Calu3 (cell line): ENCODE measurements at regions not wholly inside any gene's neighbourhood (a gene's known extent, or its start where the extent isn't known, plus 50 kb on each side); places are given as distances from the start of the nearest gene placed in this dataset.

Source experiments
- BruUV-seq: library from RNA; stranded (reverse); fragments of 400-500 nt; replicated peaks from 2 replicates; lab custom pipeline; 2021; lab: Mats Ljungman, UMichigan
- CTCF ChIA-PET: fragments of 300-600 bp; sonication (Branson Sonifier 250); formaldehyde crosslinking; loops from one replicate; lab custom pipeline; 2022; ENCODE audit warnings: antibody characterized with exemption; lab: Charles Lee
- DNase-seq: peaks from one replicate; pipeline ENCODE4 v3.0.0; 2022
- H3K27ac Mint-ChIP-seq: one replicate; pipeline ENCODE4 v1.8.0; 2022; ENCODE audit warnings: mixed read lengths; ENCODE audit not compliant: unreplicated experiment
- H3K27me3 Mint-ChIP-seq: one replicate; pipeline ENCODE4 v1.8.0; 2022; ENCODE audit warnings: mixed read lengths; ENCODE audit not compliant: unreplicated experiment
- H3K36me3 Mint-ChIP-seq: one replicate; pipeline ENCODE4 v1.8.0; 2022; ENCODE audit warnings: mild to moderate bottlenecking, moderate library complexity, mixed read lengths; ENCODE audit not compliant: insufficient read depth, unreplicated experiment
- H3K4me1 Mint-ChIP-seq: one replicate; pipeline ENCODE4 v1.8.0; 2022; ENCODE audit warnings: mild to moderate bottlenecking, low read depth, mixed read lengths; ENCODE audit not compliant: unreplicated experiment
- H3K4me3 Mint-ChIP-seq: one replicate; pipeline ENCODE4 v1.8.0; 2022; ENCODE audit warnings: mild to moderate bottlenecking, low read depth, moderate library complexity, mixed read lengths; ENCODE audit not compliant: unreplicated experiment
- H3K9me3 Mint-ChIP-seq: one replicate; pipeline ENCODE4 v1.8.0; 2022; ENCODE audit warnings: low read depth, mixed read lengths; ENCODE audit not compliant: unreplicated experiment
- CTCF ChIP-seq: fragments of 200-600 bp; IDR thresholded peaks from one replicate; pipeline ENCODE4 v1.8.0; 2022; ENCODE audit warnings: antibody characterized with exemption; ENCODE audit not compliant: unreplicated experiment
- intact Hi-C: fragments of 100-400 bp; cut with micrococcal nuclease; formaldehyde crosslinking; loops from one replicate; pipeline ENCODE4 v1.10.0; 2022; ENCODE audit not compliant: unreplicated experiment

GRCh38 chr22:49282596-49282995 lies 545.1 kb downstream of the BRD1 start:
- BruUV-seq = no TSS peak
- no peak overlapping the region for H3K27ac Mint-ChIP-seq
- no peaks in the 10 kb centered on the region for H3K36me3 Mint-ChIP-seq
- H3K9me3 Mint-ChIP-seq = peaks cover 7% of the 10 kb centered on the region
- TF ChIP-seq CTCF = no peak
- CTCF ChIA-PET = no interaction called here
- intact Hi-C loops = no loop called here
- H3K27me3 Mint-ChIP-seq = peaks cover 22% of the 10 kb centered on the region
- no peak for DNase-seq
- H3K4me3 Mint-ChIP-seq = no peak overlapping the region
- H3K4me1 Mint-ChIP-seq = no peaks in the 10 kb centered on the region

DNA sequence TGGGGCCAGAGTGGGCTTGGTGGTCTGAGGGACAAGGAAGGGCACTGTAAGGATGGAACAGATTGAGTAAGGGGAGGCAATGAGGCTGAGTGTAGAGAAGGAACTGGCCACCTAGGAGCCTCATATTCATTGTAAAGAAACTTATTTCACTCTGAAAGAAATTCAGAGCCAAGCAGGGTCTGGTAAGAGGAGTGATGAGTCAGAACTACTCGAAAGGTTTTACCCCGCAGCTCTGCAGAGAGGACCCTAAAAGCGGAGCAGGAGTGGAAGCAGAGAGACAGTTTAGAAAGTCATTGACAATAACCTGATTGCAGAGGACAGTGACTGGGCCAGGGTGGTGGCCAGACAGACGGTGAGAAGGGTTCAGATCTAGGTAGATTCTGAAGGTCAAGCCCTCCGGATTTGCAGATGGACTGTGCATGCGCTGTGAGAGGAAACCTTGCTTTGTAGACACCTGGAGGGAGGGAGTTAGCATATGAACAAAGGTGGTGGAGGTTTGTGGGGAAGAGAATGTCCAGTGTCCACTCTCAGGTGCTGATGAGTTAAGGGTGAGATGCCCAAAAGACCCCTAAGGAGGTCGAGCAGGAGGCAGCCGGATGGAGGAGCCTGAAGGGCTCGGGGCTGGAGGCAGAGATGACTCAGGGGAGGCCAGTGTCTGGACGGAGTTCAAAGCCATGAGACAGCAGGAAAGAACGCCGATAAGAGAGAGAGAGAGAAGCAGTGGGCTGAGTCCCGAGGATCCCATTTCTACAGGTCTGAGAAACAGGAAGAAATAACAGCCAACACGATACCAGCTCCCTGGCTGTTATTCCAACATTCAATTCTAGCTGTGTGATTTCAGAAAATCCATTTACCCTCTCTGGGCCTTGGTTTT lies 546.0 kb downstream of the BRD1 start:
- H3K27me3 Mint-ChIP-seq = peaks cover 22% of the 10 kb centered on the region
- H3K9me3 Mint-ChIP-seq = peaks cover 7% of the 10 kb centered on the region
- no peak for DNase-seq
- intact Hi-C loops = no loop called here
- H3K36me3 Mint-ChIP-seq = no peaks in the 10 kb centered on the region
- CTCF ChIA-PET = no interaction called here
- no peak overlapping the region for H3K27ac Mint-ChIP-seq
- H3K4me3 Mint-ChIP-seq = no peak overlapping the region
- no TSS peak for BruUV-seq
- H3K4me1 Mint-ChIP-seq = no peaks in the 10 kb centered on the region
- TF ChIP-seq CTCF = no peak

- BruUV-seq = no TSS peak
- Mint-ChIP-seq H3K9me3 (peaks cover 17% of the 10 kb centered on the region), H3K4me3 (no peak overlapping the region), H3K27ac (no peak overlapping the region), H3K4me1 (no peaks in the 10 kb centered on the region), H3K27me3 (peaks cover 22% of the 10 kb centered on the region), H3K36me3 (no peaks in the 10 kb centered on the region)
- TF ChIP-seq CTCF = no peak
- CTCF ChIA-PET = no interaction called here
- DNase-seq = no peak
- intact Hi-C loops = no loop called here
Measured at GRCh38 chr22:49278340-49278739, 549.3 kb downstream of the BRD1 start.

DNA sequence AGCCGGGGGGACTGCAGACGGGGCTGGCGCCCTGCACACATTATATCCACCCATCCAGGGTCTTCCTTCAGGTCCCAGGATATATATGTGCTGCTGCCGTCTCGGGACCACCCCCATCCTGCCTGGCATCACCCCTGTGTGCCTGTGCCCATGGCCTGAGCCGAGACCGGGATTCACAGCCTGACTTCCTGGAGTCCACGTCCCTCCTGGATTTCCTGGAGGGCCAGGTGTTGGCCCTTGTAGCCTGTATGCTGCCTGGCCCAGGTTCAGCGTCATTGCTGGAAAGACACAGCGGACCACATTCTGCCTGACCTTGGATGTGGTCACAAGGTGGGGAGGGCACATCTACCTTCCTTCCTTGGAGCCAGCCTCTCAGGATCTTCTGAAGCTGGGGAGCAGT lies 551.1 kb downstream of the BRD1 start:
- Mint-ChIP-seq H3K36me3 (no peaks in the 10 kb centered on the region), H3K4me3 (no peak overlapping the region), H3K4me1 (no peaks in the 10 kb centered on the region), H3K27ac (no peak overlapping the region), H3K9me3 (peaks cover 16% of the 10 kb centered on the region), H3K27me3 (peaks cover 13% of the 10 kb centered on the region)
- CTCF ChIA-PET = no interaction called here
- DNase-seq = no peak
- TF ChIP-seq CTCF = no peak
- BruUV-seq = no TSS peak
- intact Hi-C loops = no loop called here
